SU-DHL-6 (cell line): ENCODE measurements at regions not wholly inside any gene's neighbourhood (a gene's known extent, or its start where the extent isn't known, plus 50 kb on each side); places are given as distances from the start of the nearest gene placed in this dataset.

Source experiments
- CTCF ChIP-seq: fragments of 200-600 bp; sonication (generic); IDR thresholded peaks from one replicate; pipeline ENCODE4 v1.5.1; 2017; ENCODE audit warnings: antibody characterized with exemption, mild to moderate bottlenecking, low read length, moderate library complexity; ENCODE audit not compliant: insufficient read depth, poor library complexity, severe bottlenecking
- EZH2phosphoT487 ChIP-seq: fragments of 200-600 bp; sonication (generic), shearing (Covaris generic); conservative IDR thresholded peaks from 2 replicates; pipeline ENCODE4 v1.6.1; 2018; ENCODE audit warnings: mild to moderate bottlenecking, antibody characterized with exemption, low read length, moderate library complexity, mixed read lengths

- TF ChIP-seq CTCF = no peak
- no peak for TF ChIP-seq EZH2phosphoT487
Measured at GRCh38 chr13:57832187-57832586, 200.6 kb downstream of the PCDH17 start.
